NCI-H69 (cell line): ENCODE measurements at regions not wholly inside any gene's neighbourhood (a gene's known extent, or its start where the extent isn't known, plus 50 kb on each side); places are given as distances from the start of the nearest gene placed in this dataset.

ENCODE experiments used
- DNase-seq: peaks from one replicate; lab custom pipeline; 2025; lab: John Stamatoyannopoulos, UW

DNA sequence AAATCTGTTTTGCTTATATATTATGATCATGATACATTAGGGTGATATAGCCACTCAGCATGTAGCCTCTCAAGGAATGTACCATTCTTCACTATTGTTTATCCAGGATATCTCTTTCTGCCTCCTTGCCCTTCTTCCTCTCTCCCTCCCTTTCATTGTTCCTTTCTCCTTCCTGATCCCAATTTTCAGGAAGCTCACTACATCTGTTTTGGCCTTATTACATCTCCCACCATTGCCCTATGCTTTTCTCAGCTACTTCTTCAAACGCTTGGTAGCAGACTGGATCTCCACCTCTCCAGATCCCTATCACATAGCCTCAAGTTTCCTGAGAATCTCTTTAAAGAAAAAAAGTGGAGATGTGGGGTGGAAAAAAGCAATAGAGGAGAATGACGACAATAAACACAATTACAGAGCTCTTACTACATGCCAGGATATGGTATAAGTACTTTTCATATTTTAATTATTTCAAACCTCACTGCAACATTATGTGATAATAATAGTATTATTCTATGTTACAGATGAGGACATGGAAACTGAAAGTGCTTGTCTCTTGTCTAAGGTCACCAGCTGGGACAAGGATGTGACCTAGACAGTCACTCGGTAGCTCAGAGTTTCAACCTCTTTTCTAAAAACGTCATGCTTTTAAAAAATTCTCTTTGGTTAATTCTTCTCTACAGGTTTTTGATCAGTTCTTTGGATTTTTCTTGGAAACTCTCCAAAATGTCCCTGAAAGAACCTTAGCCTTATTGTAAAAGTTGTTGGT lies 959.1 kb downstream of the CDH11 start:
- DNase-seq = no peak

DNA sequence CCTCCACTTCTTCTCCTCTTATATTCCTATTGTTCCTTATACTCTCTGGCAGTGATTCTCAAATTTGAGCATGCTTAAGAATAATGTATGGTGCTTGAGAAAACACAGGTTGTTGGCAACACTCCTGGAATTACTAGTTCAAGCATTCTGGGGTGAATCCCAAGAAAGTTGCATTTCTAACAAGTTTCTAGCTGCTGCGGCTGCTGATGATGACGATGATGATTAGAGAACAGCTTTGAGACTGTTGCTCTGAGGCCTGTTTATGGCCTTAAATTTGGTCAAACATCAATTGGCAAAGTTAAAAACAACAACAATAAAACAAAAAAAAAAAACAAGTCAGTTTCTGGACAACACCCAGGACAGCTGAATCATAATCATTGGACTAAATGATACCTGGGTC lies 961.9 kb downstream of the CDH11 start:
- DNase-seq = no peak

DNA sequence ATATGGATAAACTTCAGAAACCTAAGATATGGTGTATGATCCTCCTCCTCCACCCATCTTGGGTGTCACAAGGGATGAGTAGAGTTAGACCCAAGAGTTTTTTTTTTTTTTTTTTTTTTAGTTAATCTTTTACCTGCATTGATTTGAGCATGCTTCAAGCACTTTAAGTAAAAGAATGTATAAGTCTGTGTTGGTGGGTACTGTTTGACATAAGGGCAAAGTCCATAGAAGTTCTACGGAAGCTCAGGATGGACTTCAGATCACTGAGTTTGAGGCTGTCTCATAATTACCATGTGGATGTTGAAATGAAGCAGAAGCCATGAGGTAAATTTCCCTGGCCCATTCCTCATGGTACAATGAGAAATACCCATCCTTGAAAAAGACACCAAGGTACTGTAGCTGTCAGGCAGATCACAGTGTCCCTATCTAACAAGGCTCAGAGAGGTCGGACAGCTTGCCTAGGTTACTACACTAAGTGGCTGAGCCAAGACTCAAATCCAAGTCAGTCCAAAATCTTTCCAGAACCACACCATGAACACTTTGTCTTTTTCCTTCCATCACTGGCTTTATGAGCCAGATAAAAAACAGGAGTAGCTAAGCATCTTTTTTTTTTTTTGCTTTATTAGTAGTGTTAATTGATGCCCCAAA lies 962.8 kb downstream of the CDH11 start:
- no peak for DNase-seq

DNA sequence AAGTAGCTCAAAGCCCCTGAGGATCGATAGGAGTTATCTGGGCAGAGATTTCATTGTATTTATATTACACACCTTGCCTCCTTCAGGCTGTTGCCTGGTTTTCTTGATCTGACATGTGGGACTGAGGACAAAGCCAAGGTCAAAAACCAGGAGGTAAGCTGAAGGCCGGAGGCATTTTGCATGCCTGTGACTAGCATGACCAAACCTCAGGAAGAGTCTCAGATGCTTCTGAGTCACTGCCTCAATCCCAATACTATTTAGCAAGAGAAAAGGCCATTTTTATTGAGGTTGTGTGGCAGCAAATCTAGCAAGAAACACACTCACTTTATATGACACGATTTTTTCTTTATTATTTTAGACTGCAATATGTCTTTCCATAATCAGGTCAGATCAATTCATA lies 968.1 kb downstream of the CDH11 start:
- no peak for DNase-seq

DNA sequence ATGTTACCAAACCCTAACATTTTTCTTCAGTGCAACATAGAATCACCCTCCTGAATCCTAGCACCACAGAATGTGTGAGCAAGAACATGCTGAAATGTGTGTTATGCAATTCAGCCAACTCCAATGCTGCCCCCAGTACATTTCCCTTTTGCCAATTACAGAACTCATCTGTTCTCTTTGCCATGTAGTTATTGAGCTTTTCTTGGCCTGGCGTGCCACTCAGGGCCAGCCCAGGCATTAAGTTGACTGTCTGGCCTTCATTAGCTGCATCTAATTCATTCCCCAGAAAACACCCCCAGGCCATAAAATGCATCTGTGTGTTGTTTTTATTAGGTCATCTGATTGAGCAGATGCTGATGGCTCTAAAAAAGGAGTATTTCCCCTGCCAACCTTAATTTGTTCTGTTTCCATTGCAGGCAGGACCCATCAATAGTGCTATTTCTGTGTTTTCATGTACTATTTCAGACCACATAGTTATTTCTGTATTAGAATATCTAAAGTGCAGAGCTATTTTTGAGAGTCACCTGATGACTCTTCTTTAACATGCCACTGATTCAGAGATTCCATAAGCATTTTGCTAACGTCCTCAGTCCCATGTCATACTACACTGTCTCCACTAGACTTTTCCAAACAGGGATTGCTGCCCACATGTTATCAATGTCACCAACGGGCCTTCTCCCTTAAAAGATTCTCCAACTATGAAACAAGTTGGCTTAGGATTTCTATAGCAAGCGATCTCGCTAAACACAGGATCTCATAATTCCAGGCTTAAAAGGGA lies 969.7 kb downstream of the CDH11 start:
- DNase-seq = peak; percentile 64

DNA sequence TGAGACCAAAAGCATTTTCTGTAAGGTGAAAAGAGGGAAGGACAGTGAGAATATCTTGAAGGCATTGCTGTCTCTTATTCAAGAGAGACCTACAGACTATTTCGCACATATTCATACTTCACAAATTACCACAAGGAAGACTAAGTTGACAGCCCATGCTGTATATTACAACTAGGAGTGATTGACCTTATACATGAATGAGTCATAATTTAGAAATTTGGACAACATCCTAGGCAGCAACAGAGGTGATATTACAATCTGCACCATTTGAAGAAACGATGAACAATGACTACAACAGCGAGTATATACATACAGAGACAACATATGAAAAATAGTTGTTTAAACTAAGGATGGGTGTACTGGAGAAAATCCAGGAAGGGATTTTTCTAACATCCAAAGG lies 971.7 kb downstream of the CDH11 start:
- no peak for DNase-seq

DNA sequence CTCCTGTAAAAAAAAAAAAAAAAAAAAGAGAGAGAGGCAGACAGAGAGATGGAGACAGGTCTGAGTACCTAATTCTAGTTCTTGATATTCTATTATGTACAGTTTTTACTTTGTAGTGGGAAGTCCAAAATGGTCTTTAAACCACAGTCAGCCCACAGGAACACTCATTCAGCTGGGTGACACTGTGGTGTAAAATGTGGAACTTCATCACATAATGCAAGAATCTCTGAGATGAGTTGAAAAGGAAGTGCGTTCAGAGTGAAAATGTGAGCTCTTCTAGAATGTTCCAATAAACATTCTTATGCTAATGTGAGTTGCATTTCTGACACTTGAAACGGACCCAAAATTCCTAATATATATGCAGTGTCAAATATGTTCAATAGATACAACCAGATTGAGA lies 972.1 kb downstream of the CDH11 start:
- DNase-seq = no peak

DNA sequence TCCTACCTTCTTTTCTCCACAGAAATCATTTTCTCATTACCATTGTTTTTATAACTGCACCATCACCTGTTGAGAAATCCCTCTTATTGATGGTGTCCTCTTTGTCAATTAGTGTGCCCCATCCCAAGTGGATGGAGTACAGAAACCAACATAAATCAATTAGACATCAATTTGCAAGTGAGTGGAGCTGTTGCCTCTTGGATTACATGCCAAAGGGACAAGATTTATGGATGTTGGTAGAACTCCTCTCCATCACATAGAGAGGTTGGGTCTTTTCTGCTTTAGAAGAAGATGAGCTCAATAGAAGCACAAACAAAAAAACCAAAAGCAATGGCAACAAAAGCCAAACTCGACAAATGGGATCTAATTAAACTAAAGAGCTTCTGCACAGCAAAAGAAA lies 973.5 kb downstream of the CDH11 start:
- no peak for DNase-seq

DNA sequence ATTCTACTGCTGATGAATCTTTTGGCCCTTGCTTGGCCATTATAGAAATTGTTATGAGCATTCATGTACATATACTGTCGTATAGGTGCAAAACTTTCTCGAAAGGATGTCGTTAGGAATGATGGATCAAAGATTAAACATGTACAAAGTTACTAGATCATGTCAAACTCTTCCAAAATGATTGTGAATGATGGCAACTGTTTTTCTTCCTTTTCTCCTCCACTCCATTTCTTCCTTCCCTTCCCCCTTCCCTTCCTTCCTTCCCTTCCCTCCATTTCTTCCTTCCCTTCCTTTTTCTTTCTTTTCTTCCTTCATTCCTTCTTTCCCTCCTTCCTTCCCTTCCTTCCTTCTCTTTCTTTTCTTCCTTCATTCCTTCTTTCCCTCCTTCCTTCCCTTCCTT lies 973.9 kb downstream of the CDH11 start:
- no peak for DNase-seq

DNA sequence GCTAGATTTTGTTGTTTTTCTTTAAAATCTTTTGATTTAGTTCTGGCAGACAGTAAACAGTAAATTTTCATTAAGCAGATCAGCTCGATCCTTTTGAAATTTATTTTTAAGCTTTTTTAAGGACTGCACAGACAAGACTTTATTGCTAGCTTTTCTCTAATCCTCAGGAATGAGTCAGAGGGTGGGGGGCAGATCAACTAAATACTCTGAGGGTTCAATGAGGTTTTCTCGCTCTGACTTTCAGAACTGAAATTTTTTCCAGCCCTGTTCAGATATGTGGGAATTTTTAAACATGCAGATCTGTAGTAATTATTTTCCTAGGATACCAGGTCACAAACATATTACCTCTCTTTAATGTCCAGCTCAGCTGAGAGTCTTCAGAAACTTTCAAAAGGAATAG lies 977.2 kb downstream of the CDH11 start:
- DNase-seq = no peak

DNA sequence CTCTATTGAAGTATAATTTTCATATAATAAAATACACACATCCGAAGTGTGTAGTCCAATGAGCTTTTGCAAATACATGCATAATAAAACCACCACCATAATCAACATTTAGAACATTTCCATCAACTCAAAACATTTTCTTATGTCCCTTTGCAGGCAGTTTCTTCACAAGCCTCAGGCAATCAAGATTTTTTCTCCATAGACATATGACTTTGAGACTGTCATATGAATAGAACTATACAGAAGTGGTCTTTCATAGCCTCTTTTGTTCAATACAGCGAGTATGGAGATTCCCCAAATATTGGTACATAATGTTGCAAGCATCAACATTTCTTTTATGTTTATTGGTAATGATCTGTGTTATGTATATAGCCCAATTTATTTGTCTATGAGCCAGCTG lies 983.2 kb downstream of the CDH11 start:
- DNase-seq = no peak

DNA sequence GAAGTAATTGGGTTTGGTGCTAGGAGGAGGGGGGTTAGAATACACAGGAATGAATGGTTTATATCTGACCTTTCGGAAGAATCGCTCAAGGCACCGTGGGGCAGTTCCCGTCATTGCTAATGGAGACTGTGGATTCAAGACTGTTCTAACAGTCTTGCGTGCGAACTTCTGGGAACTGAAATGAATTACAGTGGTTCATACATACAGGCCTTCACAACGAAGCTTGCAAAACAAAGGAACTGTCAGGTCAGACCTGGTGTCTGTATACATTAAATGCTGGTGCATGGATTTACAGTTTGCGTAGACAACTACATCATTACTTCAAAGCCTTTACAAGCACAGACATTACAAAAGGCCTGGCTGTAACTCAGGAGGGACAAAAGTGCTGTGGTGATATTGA lies 983.9 kb downstream of the CDH11 start:
- DNase-seq = no peak

DNA sequence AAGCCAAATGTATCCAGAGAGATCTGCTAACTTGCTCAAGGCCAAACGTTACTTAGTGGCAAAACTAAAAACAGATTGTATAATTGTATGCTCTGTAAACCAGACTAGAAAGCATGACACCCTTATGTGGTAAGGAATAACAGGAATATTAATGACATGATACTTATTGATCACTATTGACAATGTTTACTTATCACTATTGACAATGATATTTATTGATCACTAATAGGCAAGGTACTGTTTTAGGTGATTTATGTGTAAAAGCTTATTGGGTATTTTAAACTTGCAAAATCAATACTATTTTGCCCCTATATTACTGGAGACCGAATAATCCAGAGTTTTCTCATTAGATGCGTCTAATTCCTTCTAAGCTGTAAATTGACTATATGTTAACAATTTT lies 985.1 kb downstream of the CDH11 start:
- no peak for DNase-seq

DNA sequence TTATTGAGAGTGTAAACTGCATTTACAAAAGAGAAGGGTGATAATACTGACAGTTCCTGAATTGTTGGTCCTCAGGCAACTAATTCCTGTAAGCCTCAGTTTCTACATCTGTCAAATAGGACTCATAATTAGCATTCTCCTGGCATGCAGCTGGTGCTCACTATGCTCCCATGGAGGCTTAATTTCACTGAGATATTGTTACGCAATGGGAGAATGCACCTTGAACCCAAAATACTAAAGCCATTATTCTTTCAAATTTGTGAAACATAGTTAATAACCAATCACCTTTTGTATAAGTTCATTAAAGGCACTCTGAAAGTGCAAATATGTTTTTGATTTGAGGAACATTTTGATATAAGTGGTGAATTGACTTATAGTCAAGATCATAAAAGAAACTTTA lies 985.5 kb downstream of the CDH11 start:
- DNase-seq = no peak

DNA sequence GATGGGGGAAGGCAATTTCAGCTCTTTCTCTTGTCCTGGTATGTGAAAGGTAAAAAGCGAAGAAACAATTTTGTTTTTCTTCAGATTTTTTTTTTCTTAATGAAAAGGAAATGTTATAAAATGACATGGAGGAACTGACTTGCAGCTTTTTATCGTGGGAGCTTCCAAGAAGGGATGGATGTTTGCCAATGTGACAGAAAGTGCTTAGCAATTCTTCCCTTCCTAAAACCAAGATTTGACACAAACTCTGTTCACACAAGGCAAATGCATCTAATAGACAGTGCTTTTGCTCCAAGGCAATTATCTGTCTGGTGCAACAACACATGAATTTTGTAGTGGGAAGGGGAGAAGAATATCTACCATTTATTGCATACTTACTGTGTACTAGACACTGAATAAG lies 988.5 kb downstream of the CDH11 start:
- DNase-seq = no peak

DNA sequence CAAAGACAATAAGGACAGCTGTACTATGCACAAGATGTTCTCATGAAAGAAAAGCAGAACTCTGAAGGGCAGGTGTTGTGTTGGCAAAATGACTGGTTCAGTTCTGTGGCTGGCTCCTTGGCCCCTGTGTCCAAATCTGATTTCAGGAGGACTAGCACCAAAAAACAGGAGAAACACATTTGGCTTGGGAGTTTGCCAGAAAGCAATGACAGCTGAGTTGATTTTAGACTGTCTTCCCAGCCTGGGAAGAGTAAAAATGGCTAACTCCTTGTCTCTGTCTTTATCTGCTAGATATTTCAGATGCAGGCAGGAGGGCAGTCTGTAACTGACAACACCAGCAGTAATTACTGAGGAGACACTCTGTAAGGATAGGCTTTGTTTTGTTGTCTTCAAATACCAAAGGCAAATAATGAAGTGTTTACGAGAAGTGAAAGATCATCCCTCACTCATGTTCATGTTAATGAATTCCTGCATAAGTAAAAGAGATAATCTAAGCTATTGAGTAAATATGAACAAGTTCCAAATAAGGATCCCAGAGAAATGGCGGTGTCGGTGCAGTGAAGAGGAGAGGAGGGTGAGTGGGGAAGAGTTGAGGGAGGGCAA lies 989.0 kb downstream of the CDH11 start:
- DNase-seq = peak; percentile 30

DNA sequence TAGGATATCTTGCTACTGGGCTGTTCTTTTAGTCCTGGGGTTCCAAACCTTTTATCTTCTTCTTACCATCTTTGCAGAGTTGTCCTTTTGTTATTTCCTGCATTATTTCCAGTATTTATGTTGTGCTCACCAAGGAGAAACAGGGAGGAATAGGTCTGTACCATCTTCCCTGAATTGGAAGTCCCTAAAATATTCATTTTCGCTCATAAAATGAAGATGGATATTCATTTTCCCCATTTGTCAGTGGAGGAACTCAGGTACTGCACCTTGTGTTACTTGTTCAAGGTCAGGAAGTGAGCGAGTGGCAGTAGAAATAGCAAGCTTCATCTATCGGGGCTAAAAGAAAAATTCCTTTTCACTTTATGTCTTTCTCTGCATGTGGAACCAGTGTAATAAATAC lies 989.7 kb downstream of the CDH11 start:
- peak; percentile 3 for DNase-seq

DNA sequence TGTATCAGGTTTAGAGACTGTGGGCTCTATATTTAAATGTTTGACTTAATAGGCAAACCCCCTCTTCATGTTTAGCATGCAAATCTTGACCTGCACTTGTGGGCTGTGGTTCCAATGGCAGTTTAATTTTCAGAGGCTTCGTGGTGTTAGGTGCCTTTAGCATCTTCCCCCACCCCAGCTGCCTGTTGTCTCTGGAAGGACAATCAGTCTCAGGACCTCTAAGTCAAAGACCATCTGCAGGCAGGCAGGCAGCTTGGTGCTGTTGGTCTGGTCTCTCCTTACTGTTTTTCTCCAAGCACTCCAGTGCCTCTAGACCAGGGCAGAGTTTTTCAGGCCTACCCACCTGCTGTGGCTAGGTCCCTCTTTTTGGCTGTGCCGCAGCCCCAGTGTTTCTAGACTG lies 990.4 kb downstream of the CDH11 start:
- no peak for DNase-seq

DNA sequence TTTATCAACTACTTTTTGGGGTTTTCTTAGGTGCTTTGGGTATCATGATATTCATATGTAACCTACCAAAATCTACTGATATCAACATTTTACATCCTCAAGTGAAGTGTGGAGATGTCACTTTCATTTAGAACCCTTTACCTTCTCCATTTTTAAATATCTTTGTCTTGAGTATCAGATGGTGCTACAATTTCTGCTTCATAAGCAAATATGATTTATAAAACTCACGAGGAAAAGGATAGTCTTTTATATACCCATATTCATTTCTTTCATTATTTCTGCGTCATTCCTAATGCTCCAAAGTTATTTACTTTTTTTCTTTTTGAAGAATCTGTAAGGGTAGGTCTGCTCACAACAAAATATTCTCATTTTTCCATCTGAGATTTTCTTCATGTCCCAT lies 991.7 kb downstream of the CDH11 start:
- no peak for DNase-seq

DNA sequence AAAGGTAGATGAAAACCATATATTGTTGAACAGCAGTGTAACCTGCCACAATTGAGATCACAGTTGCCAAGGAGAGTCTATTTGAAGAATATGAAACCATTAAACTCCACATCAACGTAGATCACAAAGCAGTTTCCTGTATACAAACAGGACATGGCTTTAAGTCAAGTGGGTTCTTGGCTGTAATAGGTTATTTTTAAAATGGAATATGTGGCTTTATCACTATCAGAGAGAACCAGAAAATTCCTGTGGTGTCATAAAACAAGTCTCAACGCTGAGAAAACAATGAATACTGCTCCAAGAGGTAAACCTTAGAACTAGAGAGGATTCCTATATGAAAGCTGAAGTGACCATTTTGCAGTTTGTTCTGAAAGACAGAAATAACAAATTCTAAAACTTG lies 999.7 kb downstream of the CDH11 start:
- DNase-seq = peak; percentile 35

DNA sequence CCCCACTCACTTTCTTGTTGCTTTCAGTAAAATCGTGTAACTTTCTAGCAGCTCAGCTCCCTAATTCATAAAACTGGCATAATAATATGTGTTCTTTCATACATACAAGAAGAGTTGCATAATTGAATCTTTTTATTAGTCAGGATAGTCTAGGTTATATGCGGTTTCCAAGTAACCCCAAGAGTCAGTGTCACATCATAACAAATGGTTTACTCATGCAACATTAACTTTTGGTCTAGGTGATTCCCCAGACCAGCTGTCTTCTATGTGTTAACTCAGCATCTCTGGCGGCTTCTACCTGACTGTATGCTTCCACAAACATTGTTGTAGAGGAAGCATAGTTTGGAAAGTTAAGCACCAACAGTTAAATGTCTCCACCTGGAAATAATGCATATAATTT lies 1000.4 kb downstream of the CDH11 start:
- peak; percentile 75 for DNase-seq

DNA sequence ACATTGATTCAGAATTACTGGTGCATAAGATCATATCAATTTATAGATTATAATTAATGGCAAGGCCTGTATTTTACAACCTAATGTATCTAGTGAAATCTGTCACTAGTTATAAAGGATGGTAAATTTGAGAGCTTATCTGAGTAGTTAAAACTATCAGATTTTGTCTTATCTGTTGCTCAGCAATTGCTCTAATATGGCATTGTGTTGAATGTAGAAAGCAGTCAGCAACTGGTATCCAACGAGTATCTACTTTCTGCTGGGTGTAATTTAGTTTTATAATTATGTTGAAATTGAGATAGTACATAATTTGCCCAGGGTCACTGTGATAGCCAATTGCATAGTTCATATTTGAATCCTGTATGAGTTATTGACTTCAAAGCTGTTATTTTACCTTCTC lies 1005.7 kb downstream of the CDH11 start:
- DNase-seq = no peak

DNA sequence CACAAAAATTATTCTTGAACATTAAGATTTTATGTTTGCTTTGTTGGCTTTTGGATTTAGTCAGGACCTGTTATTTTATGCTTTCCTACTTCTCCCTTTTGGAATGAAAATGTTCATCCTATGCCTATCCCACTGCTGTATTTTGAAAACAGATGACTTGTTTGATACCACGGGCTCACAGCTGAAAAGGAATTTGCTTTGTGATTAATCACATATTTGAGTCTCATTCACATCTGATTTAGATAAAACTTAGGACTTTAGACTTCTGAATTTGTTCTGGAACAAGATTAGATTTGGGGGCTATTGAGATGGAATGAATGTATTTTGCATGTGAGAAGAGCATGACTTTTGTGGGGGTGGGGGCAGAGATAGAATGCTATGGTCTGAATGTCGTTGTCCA lies 1012.6 kb downstream of the CDH11 start:
- no peak for DNase-seq
